ENCODE measurements at regions not wholly inside any gene's neighbourhood (a gene's known extent, or its start where the extent isn't known, plus 50 kb on each side); places are given as distances from the start of the nearest gene placed in this dataset.

GRCh38 chr3:48090166-48090939 lies 74.1 kb upstream of the MAP4 start:
- Histone ChIP-seq H4K8ac (ENCODE audit: extremely low read depth, insufficient read depth, low read length) (no peak overlapping the region), H4K5ac (ENCODE audit: insufficient read length, low read depth, low read length) (no peak overlapping the region), H3K18ac (ENCODE audit: extremely low read depth, low read length) (no peak overlapping the region), H3K4me3 (ENCODE audit: extremely low read depth in 1 of 4, insufficient read depth in 2 of 4, low read depth in 3 of 4, low read length in 4 of 4) (peak overlapping the region in 1 of 4 experiments; percentile 99; a peak in 2 of 8 replicates), H3K23ac (ENCODE audit: insufficient read length) (no peak overlapping the region), H3K9ac (replicated peaks in 1 of 4; ENCODE audit: extremely low read depth in 1 of 4, low read depth in 3 of 4, low read length in 3 of 4) (no peak overlapping the region), H2AFZ (ENCODE audit: low read length) (no peak overlapping the region), H2AK5ac (ENCODE audit: low read depth, low read length) (no peak overlapping the region), H2BK12ac (ENCODE audit: low read depth, low read length) (no peak overlapping the region), H4K91ac (replicated peaks; ENCODE audit: insufficient read length, low read length) (no peak overlapping the region), H3K36me3 (ENCODE audit: control insufficient read depth in 2 of 4, insufficient read depth in 4 of 4, low read length in 3 of 4) (no peaks in the 10 kb centered on the region), H2BK20ac (ENCODE audit: low read length) (no peak overlapping the region), H3K4me1 (replicated peaks in 1 of 4; ENCODE audit: control insufficient read depth in 3 of 4, insufficient read depth in 4 of 4, low read length in 3 of 4) (peaks cover 0 to 5% (median 0%) of the 10 kb centered on the region in 4 experiments; a peak in 2 of 7 replicates), H2BK120ac (replicated peaks; ENCODE audit: low read depth, low read length) (no peak overlapping the region), H3K23me2 (ENCODE audit: low read depth, low read length) (peaks cover 8% of the 10 kb centered on the region), H2BK15ac (ENCODE audit: low read length) (no peak overlapping the region), H2BK5ac (ENCODE audit: low read depth, low read length) (no peak overlapping the region), H3K27me3 (replicated peaks in 1 of 4; ENCODE audit: control insufficient read depth in 3 of 4, extremely low read depth in 1 of 4, insufficient read depth in 3 of 4, low read length in 3 of 4) (no peaks in the 10 kb centered on the region), H3K79me2 (ENCODE audit: control insufficient read depth in 1 of 2, insufficient read depth in 2 of 2, low read length in 2 of 2) (peaks cover 16 to 30% of the 10 kb centered on the region in 2 experiments; a peak in 3 of 4 replicates), H3K27ac (ENCODE audit: low read depth, low read length) (no peak overlapping the region), H3K4ac (replicated peaks; ENCODE audit: insufficient read length, low read depth, low read length) (no peak overlapping the region), H3K4me2 (ENCODE audit: insufficient read depth in 1 of 2, low read depth in 2 of 2, low read length in 2 of 2) (peak overlapping the region in 1 of 2 experiments; percentile 96; a peak in 1 of 4 replicates), H4K20me1 (replicated peaks in 1 of 2; ENCODE audit: control insufficient read depth in 1 of 2, insufficient read depth in 2 of 2, low read length in 2 of 2) (no peaks in the 10 kb centered on the region), H3K14ac (ENCODE audit: insufficient read length) (no peak overlapping the region), H3K79me1 (ENCODE audit: low read depth, low read length) (no peaks in the 10 kb centered on the region), H3K9me3 (ENCODE audit: insufficient read depth in 2 of 2, low read depth in 1 of 2, low read length in 1 of 2) (no peaks in the 10 kb centered on the region), H3K56ac (replicated peaks; ENCODE audit: insufficient read length, low read depth, low read length) (no peak overlapping the region)
- 90% methylated on average over 19 of the region's 19 CpGs; no CpG with 5 or more reads in 1 of the 2 experiments for WGBS, 2 experiments (ENCODE audit: extremely low coverage in 1 of 2, insufficient coverage in 1 of 2, insufficient read length in 1 of 2, insufficient replicate concordance in 2 of 2, low coverage in 1 of 2, low lambda C conversion rate in 2 of 2, missing lambda C conversion rate in 1 of 2)
- FAIRE-seq (no peak), DNase-seq (ENCODE audit: low read depth in 1 of 2, low spot score in 2 of 2) (no peak)
- no peak for TF ChIP-seq KDM4A (IDR thresholded peaks at IDR 0.05; ENCODE audit: low read depth, low read length, severe bottlenecking)
- no peak for TF ChIP-seq GABPA (IDR thresholded peaks at IDR 0.05; ENCODE audit: borderline replicate concordance, insufficient read depth, low read length)
- TF ChIP-seq RFX5 (IDR thresholded peaks at IDR 0.05; ENCODE audit: borderline replicate concordance, low read depth, low read length) = no peak
- TF ChIP-seq ATF3 (IDR thresholded peaks at IDR 0.05; ENCODE audit: insufficient read depth, low read depth, low read length) = no peak
- no peak for TF ChIP-seq ASH2L (IDR thresholded peaks at IDR 0.05; ENCODE audit: low read length)
- no peak for TF ChIP-seq EP300 (IDR thresholded peaks at IDR 0.05; ENCODE audit: borderline replicate concordance in 1 of 2, low read depth in 2 of 2, low read length in 2 of 2)
- TF ChIP-seq CREB1 (IDR thresholded peaks at IDR 0.05) = no peak
- no peak for TF ChIP-seq SIRT6 (IDR thresholded peaks at IDR 0.05; ENCODE audit: low read length)
- no peak for TF ChIP-seq TAF7 (optimal IDR thresholded peaks at IDR 0.05; ENCODE audit: borderline replicate concordance, low read depth, low read length)
- no peak for TF ChIP-seq NANOG (IDR thresholded peaks at IDR 0.05; ENCODE audit: insufficient read depth, low read depth, low read length, poor library complexity, severe bottlenecking)
- POLR2A ChIA-PET (ENCODE audit: partially characterized antibody) = interaction anchor here (0.6 to 5.7 kb wide), 18 partner anchors 10 to 266 kb away, joined by 3 to 57 read pairs (median 5); partner anchors contain the start of gene CDC25A
- CTCF ChIA-PET (ENCODE audit: partially characterized antibody) = interaction anchor here (0.7 kb wide), 1 partner anchor 634 kb away, joined by 3 read pairs; no protein-coding TSS in a partner anchor
